GM06990 (cell line): ENCODE measurements at regions not wholly inside any gene's neighbourhood (a gene's known extent, or its start where the extent isn't known, plus 50 kb on each side); places are given as distances from the start of the nearest gene placed in this dataset.

Source experiments
- DNase-seq: peaks from one replicate; pipeline ENCODE4 v3.0.0-alpha.2; 2011; ENCODE audit not compliant: insufficient read length; ENCODE audit errors: extremely low read depth
- H3K27me3 ChIP-seq: replicated peaks from 2 replicates; pipeline ENCODE4 v1.6.0; 2011; ENCODE audit warnings: low read length; ENCODE audit not compliant: control insufficient read depth, insufficient read depth
- H3K36me3 ChIP-seq: 2 replicates; pipeline ENCODE4 v1.5.1; 2011; ENCODE audit warnings: low read length; ENCODE audit not compliant: control insufficient read depth, insufficient read depth
- H3K4me3 ChIP-seq: replicated peaks from 2 replicates; pipeline ENCODE4 v1.5.1; 2011; ENCODE audit warnings: low read depth, mild to moderate bottlenecking, control low read depth, low read length
- TF ChIP-seq, protein P1 (sequence below): IDR thresholded peaks from 2 replicates; pipeline ENCODE4 v1.5.1; 2011; ENCODE audit warnings: low read length, control low read depth, mild to moderate bottlenecking, inconsistent platforms; ENCODE audit not compliant: insufficient read depth, poor library complexity, severe bottlenecking

DNA sequence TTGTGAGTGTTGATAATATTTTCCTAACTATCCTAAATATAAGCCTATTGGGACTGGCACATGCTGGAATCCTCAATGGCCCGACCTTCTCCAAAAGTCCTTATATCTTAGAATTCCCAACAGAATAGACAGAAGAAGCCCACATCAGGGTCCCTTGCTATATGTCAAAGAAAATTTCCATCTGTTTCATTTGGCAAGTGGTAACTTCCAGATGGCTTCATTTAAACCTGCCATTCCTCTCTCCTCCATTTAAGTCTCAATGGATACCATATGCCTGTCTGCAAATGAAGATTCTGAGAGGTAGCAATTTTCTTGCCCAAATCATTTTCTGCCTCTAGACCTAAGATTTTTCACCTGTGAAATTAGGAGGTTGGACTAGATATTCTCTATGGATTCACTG lies 73.1 kb upstream of the KCNA4 start:
- TF ChIP-seq, protein P1, sequence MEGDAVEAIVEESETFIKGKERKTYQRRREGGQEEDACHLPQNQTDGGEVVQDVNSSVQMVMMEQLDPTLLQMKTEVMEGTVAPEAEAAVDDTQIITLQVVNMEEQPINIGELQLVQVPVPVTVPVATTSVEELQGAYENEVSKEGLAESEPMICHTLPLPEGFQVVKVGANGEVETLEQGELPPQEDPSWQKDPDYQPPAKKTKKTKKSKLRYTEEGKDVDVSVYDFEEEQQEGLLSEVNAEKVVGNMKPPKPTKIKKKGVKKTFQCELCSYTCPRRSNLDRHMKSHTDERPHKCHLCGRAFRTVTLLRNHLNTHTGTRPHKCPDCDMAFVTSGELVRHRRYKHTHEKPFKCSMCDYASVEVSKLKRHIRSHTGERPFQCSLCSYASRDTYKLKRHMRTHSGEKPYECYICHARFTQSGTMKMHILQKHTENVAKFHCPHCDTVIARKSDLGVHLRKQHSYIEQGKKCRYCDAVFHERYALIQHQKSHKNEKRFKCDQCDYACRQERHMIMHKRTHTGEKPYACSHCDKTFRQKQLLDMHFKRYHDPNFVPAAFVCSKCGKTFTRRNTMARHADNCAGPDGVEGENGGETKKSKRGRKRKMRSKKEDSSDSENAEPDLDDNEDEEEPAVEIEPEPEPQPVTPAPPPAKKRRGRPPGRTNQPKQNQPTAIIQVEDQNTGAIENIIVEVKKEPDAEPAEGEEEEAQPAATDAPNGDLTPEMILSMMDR: no peak

GRCh38 chr11:30091246-30091645 lies 74.4 kb upstream of the KCNA4 start:
- H3K4me3 ChIP-seq: no peak overlapping the region
- TF ChIP-seq, protein P1: no peak
- H3K36me3 ChIP-seq: no peaks in the 10 kb centered on the region
- H3K27me3 ChIP-seq: no peaks in the 10 kb centered on the region
- no peak for DNase-seq

More for the DNA sequence above, 73.1 kb upstream of the KCNA4 start:
- no peaks in the 10 kb centered on the region for H3K36me3 ChIP-seq
- H3K4me3 ChIP-seq: no peak overlapping the region
- no peak for DNase-seq
- H3K27me3 ChIP-seq: no peaks in the 10 kb centered on the region

GRCh38 chr11:30091737-30092136 lies 74.9 kb upstream of the KCNA4 start:
- Histone ChIP-seq H3K27me3 (no peaks in the 10 kb centered on the region), H3K36me3 (no peaks in the 10 kb centered on the region), H3K4me3 (no peak overlapping the region)
- no peak for DNase-seq
- TF ChIP-seq, protein P1: no peak

DNA sequence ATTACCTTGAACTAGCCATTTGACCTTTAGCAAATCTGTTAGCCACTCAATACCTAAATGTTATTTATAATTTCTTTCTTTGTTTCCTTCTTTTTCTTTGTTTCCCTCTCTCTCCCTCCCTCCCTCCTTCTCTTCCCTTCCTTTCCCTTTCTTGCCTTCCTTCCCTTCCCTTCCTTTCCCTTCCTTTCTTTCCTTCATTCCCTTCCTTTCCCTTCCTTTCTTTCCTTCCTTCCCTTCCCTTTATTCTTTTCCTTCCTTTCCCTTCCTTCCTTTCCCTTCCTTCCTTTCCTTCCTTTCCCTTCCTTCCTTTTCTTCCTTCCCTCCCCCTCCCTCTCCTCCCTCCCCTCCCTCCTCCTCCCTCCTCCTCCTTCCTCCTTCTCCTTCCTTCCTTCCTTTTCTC lies 75.7 kb upstream of the KCNA4 start:
- DNase-seq: no peak
- TF ChIP-seq, protein P1: no peak
- Histone ChIP-seq H3K27me3 (no peaks in the 10 kb centered on the region), H3K36me3 (no peaks in the 10 kb centered on the region), H3K4me3 (no peak overlapping the region)

- TF ChIP-seq, protein P1: no peak
- H3K4me3 ChIP-seq: no peak overlapping the region
- no peaks in the 10 kb centered on the region for H3K27me3 ChIP-seq
- H3K36me3 ChIP-seq: no peaks in the 10 kb centered on the region
- no peak for DNase-seq
Measured at GRCh38 chr11:30100495-30100894, 83.7 kb upstream of the KCNA4 start.
